WTC11 (cell line): ENCODE measurements at regions not wholly inside any gene's neighbourhood (a gene's known extent, or its start where the extent isn't known, plus 50 kb on each side); places are given as distances from the start of the nearest gene placed in this dataset.

Source experiments
- CREB1 ChIP-seq: sonication (generic); formaldehyde crosslinking; IDR thresholded peaks from 2 replicates; pipeline ENCODE4 v1.8.0; 2023; ENCODE audit warnings: mild to moderate bottlenecking, missing genetic modification reagents
- ETV6 ChIP-seq: sonication (generic); formaldehyde crosslinking; IDR thresholded peaks from 2 replicates; pipeline ENCODE4 v1.8.1; 2022; ENCODE audit warnings: mild to moderate bottlenecking, missing genetic modification reagents
- GRHL2 ChIP-seq: fragments of 250-450 bp; sonication (Bioruptor Pico); IDR thresholded peaks from 2 replicates; pipeline ENCODE4 v1.8.0; 2022; ENCODE audit warnings: mild to moderate bottlenecking, moderate library complexity; ENCODE audit not compliant: insufficient replicate concordance, severe bottlenecking
- MLX ChIP-seq: sonication (generic); formaldehyde crosslinking; IDR thresholded peaks from 2 replicates; pipeline ENCODE4 v1.8.1; 2023; ENCODE audit warnings: mild to moderate bottlenecking, missing genetic modification reagents, moderate library complexity
- NFYB ChIP-seq: sonication (generic); formaldehyde crosslinking; conservative IDR thresholded peaks from 2 replicates; pipeline ENCODE4 v1.8.0; 2022; ENCODE audit warnings: low read depth, missing genetic modification reagents
- ZBTB21 ChIP-seq: sonication (generic); formaldehyde crosslinking; IDR thresholded peaks from 2 replicates; pipeline ENCODE4 v1.8.1; 2023; ENCODE audit warnings: mild to moderate bottlenecking, missing genetic modification reagents, borderline replicate concordance
- ZNF317 ChIP-seq: sonication (generic); formaldehyde crosslinking; IDR thresholded peaks from 2 replicates; pipeline ENCODE4 v1.8.1; 2023; ENCODE audit warnings: low read depth, mild to moderate bottlenecking, moderate library complexity, missing genetic modification reagents, borderline replicate concordance
- TF ChIP-seq, protein P1 (sequence below): fragments of 200-600 bp; IDR thresholded peaks from 2 replicates; pipeline ENCODE4 v1.8.0; 2022; ENCODE audit warnings: antibody characterized with exemption
- TF ChIP-seq, protein P2 (sequence below): sonication (generic); formaldehyde crosslinking; IDR thresholded peaks from 2 replicates; pipeline ENCODE4 v1.8.0; 2022; ENCODE audit warnings: mild to moderate bottlenecking, missing genetic modification reagents
- TF ChIP-seq, protein P3 (sequence below): sonication (generic); formaldehyde crosslinking; IDR thresholded peaks from 2 replicates; pipeline ENCODE4 v1.8.1; 2022; ENCODE audit warnings: mild to moderate bottlenecking, moderate library complexity, missing genetic modification reagents

- TF ChIP-seq ZNF317 (CRISPR knock-in tag) (no peak), MLX (CRISPR knock-in tag) (no peak), GRHL2 (CRISPR knock-in tag) (no peak), ETV6 (CRISPR knock-in tag) (no peak), ZBTB21 (CRISPR knock-in tag) (no peak), NFYB (no peak), CREB1 (CRISPR knock-in tag) (no peak)
- TF ChIP-seq, protein P1, sequence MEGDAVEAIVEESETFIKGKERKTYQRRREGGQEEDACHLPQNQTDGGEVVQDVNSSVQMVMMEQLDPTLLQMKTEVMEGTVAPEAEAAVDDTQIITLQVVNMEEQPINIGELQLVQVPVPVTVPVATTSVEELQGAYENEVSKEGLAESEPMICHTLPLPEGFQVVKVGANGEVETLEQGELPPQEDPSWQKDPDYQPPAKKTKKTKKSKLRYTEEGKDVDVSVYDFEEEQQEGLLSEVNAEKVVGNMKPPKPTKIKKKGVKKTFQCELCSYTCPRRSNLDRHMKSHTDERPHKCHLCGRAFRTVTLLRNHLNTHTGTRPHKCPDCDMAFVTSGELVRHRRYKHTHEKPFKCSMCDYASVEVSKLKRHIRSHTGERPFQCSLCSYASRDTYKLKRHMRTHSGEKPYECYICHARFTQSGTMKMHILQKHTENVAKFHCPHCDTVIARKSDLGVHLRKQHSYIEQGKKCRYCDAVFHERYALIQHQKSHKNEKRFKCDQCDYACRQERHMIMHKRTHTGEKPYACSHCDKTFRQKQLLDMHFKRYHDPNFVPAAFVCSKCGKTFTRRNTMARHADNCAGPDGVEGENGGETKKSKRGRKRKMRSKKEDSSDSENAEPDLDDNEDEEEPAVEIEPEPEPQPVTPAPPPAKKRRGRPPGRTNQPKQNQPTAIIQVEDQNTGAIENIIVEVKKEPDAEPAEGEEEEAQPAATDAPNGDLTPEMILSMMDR: no peak
- TF ChIP-seq, protein P2, sequence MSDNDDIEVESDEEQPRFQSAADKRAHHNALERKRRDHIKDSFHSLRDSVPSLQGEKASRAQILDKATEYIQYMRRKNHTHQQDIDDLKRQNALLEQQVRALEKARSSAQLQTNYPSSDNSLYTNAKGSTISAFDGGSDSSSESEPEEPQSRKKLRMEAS (CRISPR knock-in tag): no peak
- TF ChIP-seq, protein P3, sequence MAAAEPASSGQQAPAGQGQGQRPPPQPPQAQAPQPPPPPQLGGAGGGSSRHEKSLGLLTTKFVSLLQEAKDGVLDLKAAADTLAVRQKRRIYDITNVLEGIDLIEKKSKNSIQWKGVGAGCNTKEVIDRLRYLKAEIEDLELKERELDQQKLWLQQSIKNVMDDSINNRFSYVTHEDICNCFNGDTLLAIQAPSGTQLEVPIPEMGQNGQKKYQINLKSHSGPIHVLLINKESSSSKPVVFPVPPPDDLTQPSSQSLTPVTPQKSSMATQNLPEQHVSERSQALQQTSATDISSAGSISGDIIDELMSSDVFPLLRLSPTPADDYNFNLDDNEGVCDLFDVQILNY (CRISPR knock-in tag): no peak
These were observed 613.5 kb downstream of the IQCM start for GRCh38 chr4:149202117-149202516.
